AG09309 (cell line): ENCODE measurements at regions not wholly inside any gene's neighbourhood (a gene's known extent, or its start where the extent isn't known, plus 50 kb on each side); places are given as distances from the start of the nearest gene placed in this dataset.

Source experiments
- DNase-seq: peaks from one replicate; pipeline ENCODE4 v3.0.0-alpha.2; 2010; ENCODE audit warnings: low read depth
- H3K4me3 ChIP-seq: 2 replicates; pipeline ENCODE4 v1.5.1; 2011; ENCODE audit warnings: mild to moderate bottlenecking, low read depth, low read length, moderate library complexity; ENCODE audit not compliant: control insufficient read depth
- CTCF ChIP-seq: IDR thresholded peaks from 2 replicates; pipeline ENCODE4 v1.5.1; 2011; ENCODE audit warnings: mild to moderate bottlenecking, low read depth, low read length, inconsistent platforms; ENCODE audit not compliant: insufficient read depth, control insufficient read depth; ENCODE audit errors: missing control alignments

- no peak overlapping the region for H3K4me3 ChIP-seq
- TF ChIP-seq CTCF = no peak
- no peak for DNase-seq
These were observed 131.9 kb downstream of the HLX start for GRCh38 chr1:221011145-221011544.

GRCh38 chr1:221012120-221012519, 132.9 kb downstream of the HLX start:
- DNase-seq = no peak
- TF ChIP-seq CTCF = no peak
- H3K4me3 ChIP-seq = no peak overlapping the region

GRCh38 chr1:221013691-221014660, 134.7 kb downstream of the HLX start:
- no peak for DNase-seq
- no peak overlapping the region for H3K4me3 ChIP-seq
- TF ChIP-seq CTCF = no peak

GRCh38 chr1:221015159-221015790, 136.0 kb downstream of the HLX start:
- DNase-seq = no peak
- TF ChIP-seq CTCF = no peak
- H3K4me3 ChIP-seq = no peak overlapping the region

GRCh38 chr1:221016751-221017150, 137.5 kb downstream of the HLX start:
- TF ChIP-seq CTCF = no peak
- no peak for DNase-seq
- H3K4me3 ChIP-seq = no peak overlapping the region

GRCh38 chr1:221018414-221018813, 139.2 kb downstream of the HLX start:
- no peak for TF ChIP-seq CTCF
- DNase-seq = no peak
- H3K4me3 ChIP-seq = no peak overlapping the region
